SK-N-SH (cell line): ENCODE measurements at regions not wholly inside any gene's neighbourhood (a gene's known extent, or its start where the extent isn't known, plus 50 kb on each side); places are given as distances from the start of the nearest gene placed in this dataset.

Experiments
- EP300 ChIP-seq, 2 experiments: IDR thresholded peaks; 2 replicates each; pipeline versions ENCODE4 v1.4.0 to v1.6.1; 2012; ENCODE audit warnings: borderline replicate concordance in 1 of 2, low read depth in 1 of 2, low read length in 1 of 2
- JUND ChIP-seq: IDR thresholded peaks from 2 replicates; pipeline ENCODE4 v1.4.0; 2012
- POLR2AphosphoS5 ChIP-seq: IDR thresholded peaks from 2 replicates; pipeline ENCODE4 v1.6.1; 2012; ENCODE audit warnings: low read depth, low read length
- RAD21 ChIP-seq: IDR thresholded peaks from 2 replicates; pipeline ENCODE4 v1.6.1; 2012; ENCODE audit warnings: mild to moderate bottlenecking, low read length
- YY1 ChIP-seq: IDR thresholded peaks from 2 replicates; pipeline ENCODE4 v1.4.0; 2012; ENCODE audit warnings: low read depth, mild to moderate bottlenecking
- TF ChIP-seq, protein P1 (sequence below): fragments of 200-600 bp; sonication (generic); IDR thresholded peaks from 2 replicates; pipeline ENCODE4 v1.6.1; 2017; ENCODE audit warnings: antibody characterized with exemption, mild to moderate bottlenecking, moderate library complexity

DNA sequence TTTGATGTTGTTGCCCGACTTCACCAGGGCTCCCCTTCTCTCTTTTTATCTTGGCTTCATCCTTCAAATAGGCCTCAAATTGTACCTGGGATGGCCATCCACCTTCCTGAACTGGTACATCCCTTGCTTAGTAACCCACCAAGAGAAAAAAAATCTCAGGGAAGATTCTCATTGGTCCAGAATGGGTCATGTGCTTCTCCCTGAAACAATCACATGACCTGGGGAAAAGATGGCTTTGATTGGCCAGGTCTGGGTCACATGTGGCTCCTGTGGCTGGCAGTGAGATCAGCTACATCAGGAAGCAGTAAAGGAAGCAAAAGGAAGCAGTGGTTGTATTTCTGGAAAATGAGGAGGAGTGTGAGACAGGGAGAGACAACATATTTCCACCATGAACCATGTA is 540.2 kb downstream of the MIAT start:
- TF ChIP-seq RAD21 (no peak), POLR2AphosphoS5 (no peak), JUND (no peak), EP300 (IDR thresholded peaks at IDR 0.05; ENCODE audit: borderline replicate concordance in 1 of 2, low read depth in 1 of 2, low read length in 1 of 2) (no peak), YY1 (no peak)
- TF ChIP-seq, protein P1, sequence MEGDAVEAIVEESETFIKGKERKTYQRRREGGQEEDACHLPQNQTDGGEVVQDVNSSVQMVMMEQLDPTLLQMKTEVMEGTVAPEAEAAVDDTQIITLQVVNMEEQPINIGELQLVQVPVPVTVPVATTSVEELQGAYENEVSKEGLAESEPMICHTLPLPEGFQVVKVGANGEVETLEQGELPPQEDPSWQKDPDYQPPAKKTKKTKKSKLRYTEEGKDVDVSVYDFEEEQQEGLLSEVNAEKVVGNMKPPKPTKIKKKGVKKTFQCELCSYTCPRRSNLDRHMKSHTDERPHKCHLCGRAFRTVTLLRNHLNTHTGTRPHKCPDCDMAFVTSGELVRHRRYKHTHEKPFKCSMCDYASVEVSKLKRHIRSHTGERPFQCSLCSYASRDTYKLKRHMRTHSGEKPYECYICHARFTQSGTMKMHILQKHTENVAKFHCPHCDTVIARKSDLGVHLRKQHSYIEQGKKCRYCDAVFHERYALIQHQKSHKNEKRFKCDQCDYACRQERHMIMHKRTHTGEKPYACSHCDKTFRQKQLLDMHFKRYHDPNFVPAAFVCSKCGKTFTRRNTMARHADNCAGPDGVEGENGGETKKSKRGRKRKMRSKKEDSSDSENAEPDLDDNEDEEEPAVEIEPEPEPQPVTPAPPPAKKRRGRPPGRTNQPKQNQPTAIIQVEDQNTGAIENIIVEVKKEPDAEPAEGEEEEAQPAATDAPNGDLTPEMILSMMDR: no peak
